GM12864 (cell line): ENCODE measurements at regions not wholly inside any gene's neighbourhood (a gene's known extent, or its start where the extent isn't known, plus 50 kb on each side); places are given as distances from the start of the nearest gene placed in this dataset.

Experiments
- DNase-seq: peaks from one replicate; pipeline ENCODE4 v3.0.0-alpha.2; 2011; ENCODE audit warnings: low read depth
- H3K4me3 ChIP-seq: 2 replicates; pipeline ENCODE4 v1.5.1; 2011; ENCODE audit warnings: mild to moderate bottlenecking, low read depth, low read length, control low read depth
- TF ChIP-seq, protein P1 (sequence below): IDR thresholded peaks from 2 replicates; pipeline ENCODE4 v1.5.1; 2011; ENCODE audit warnings: low read depth, mild to moderate bottlenecking, moderate library complexity, low read length, control low read depth, inconsistent platforms; ENCODE audit errors: missing control alignments

DNA sequence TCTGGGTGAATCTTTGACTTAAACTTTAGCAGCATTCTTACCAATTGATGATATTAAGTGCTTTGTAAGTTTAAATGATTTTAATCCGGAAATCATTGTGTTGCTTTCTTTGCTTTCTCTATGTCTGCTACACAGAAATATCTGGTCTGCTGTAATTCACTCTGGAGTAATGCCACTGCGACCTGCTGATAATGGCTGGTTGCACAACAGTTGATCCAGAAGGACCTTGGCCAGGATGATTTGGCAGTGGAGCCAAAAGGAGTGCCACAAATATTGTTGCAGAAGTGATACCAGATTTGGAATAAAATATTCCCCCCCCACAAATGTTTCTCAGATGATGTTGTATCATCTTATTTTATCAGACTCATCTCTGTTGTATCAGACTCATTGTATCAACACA, 2063.9 kb downstream of the MRPL39 start:
- DNase-seq: no peak
- H3K4me3 ChIP-seq: no peak overlapping the region
- TF ChIP-seq, protein P1, sequence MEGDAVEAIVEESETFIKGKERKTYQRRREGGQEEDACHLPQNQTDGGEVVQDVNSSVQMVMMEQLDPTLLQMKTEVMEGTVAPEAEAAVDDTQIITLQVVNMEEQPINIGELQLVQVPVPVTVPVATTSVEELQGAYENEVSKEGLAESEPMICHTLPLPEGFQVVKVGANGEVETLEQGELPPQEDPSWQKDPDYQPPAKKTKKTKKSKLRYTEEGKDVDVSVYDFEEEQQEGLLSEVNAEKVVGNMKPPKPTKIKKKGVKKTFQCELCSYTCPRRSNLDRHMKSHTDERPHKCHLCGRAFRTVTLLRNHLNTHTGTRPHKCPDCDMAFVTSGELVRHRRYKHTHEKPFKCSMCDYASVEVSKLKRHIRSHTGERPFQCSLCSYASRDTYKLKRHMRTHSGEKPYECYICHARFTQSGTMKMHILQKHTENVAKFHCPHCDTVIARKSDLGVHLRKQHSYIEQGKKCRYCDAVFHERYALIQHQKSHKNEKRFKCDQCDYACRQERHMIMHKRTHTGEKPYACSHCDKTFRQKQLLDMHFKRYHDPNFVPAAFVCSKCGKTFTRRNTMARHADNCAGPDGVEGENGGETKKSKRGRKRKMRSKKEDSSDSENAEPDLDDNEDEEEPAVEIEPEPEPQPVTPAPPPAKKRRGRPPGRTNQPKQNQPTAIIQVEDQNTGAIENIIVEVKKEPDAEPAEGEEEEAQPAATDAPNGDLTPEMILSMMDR: no peak

DNA sequence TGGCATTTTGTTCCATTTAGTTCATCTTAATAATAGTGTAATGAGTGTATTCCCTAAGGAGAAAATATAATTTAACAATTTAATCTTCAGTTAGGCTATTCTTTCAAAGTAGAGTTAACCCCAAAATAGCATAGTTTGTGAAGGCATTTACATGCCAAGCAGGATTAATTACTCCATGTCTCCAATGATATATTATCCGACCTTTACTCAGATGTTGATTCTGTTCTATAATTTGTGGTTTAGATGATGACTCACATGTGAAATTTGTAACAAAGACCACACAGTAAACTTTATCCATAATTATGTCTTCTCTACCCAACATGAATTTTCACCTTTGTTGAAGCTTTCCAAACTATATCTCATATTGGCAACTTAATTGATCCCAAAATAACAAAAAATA, 2065.2 kb downstream of the MRPL39 start:
- TF ChIP-seq, protein P1: no peak
- H3K4me3 ChIP-seq: no peak overlapping the region
- no peak for DNase-seq

DNA sequence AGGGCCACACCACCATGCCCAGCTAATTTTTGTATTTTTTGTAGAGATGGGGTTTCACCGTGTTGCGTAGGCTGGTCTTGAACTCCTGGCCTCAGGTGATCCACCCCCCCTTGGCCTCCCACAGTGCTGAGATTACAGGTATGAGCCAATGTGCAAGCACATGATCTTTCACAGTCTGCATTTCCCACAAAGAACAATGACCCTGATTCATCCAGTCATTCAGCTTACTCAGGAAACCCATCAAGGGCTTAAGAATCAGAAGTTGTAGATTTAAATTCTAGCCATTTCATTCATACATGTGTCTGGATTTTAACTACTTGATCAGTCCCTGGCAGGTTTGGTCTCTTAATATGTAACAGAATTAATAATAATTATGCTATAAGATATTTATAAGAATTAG, 2065.7 kb downstream of the MRPL39 start:
- no peak overlapping the region for H3K4me3 ChIP-seq
- TF ChIP-seq, protein P1: no peak
- DNase-seq: no peak

DNA sequence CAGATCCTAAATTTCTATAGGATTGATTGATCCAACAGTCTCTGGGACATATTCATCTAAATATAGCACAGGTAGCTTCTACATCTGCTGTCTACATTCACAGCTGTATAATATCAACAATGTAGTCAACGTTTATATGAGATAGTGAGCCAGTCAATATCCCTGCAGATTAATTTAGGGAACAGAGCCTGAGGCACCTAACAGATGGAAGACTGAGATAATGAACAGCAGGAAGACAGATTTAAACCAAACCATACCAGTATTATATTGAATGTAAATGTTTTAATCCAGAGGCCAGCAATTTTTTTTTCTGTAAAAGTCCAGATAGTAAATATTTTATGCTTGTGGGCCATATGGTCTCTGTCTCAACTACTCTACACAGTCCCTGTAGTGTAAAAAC, 2072.4 kb downstream of the MRPL39 start:
- DNase-seq: no peak
- no peak overlapping the region for H3K4me3 ChIP-seq
- TF ChIP-seq, protein P1: no peak

GRCh38 chr21:23531444-23531843, 2075.8 kb downstream of the MRPL39 start:
- H3K4me3 ChIP-seq: no peak overlapping the region
- DNase-seq: no peak
- TF ChIP-seq, protein P1: no peak

DNA sequence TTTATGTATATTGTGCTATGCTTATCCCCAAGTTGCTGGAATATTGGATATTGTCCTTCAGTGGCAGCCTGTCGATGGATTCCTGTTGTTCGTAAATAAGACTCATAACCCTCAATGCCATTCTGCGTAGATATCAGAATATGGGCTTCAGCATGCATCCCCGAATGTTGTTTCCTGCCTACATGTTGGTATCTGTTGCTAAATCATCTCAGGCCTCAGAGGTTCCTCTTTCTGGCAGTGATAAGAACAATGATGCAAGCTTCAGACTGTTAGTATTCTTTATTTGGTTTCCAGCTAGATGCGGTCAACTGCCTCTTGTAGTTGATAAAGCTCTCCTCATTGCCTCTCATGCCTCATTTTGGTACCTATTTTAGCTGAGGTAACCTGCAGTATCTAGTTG, 2082.6 kb downstream of the MRPL39 start:
- DNase-seq: no peak
- H3K4me3 ChIP-seq: no peak overlapping the region
- TF ChIP-seq, protein P1: no peak

GRCh38 chr21:23522751-23523150, 2084.5 kb downstream of the MRPL39 start:
- DNase-seq: no peak
- H3K4me3 ChIP-seq: no peak overlapping the region
- TF ChIP-seq, protein P1: no peak
